H1 (cell line): ENCODE measurements at regions not wholly inside any gene's neighbourhood (a gene's known extent, or its start where the extent isn't known, plus 50 kb on each side); places are given as distances from the start of the nearest gene placed in this dataset.
"Not testable (repeated sequence)": the region's sequence is repeated elsewhere in the genome, so short reads cannot be mapped to it uniquely, and the experiment has no call there.

ENCODE experiments used
- CTCF ChIA-PET: fragments of 300-600 bp; sonication (Branson Sonifier 250); formaldehyde crosslinking; loops from one replicate; lab custom pipeline; 2021; ENCODE audit not compliant: partially characterized antibody; lab: Charles Lee
- POLR2A ChIA-PET: fragments of 300-600 bp; sonication (Branson Sonifier 250); formaldehyde crosslinking; loops from one replicate; lab custom pipeline; 2021; ENCODE audit warnings: inconsistent platforms; ENCODE audit not compliant: partially characterized antibody; lab: Charles Lee
- DNase-seq, 2 experiments: peaks; one replicate each; pipeline versions ENCODE4 v3.0.0 to v3.0.0-alpha.2; 2010 to 2022; ENCODE audit warnings: low spot score in 2 of 2, low read depth in 1 of 2, mixed read lengths in 1 of 2
- FAIRE-seq: peaks from 2 replicates; lab custom pipeline; 2011; peaks lifted over from hg19 to GRCh38; lab: Jason Lieb, UNC
- H2AFZ ChIP-seq: 2 replicates; pipeline ENCODE4 v1.8.1; 2012; ENCODE audit warnings: low read length, inconsistent platforms
- H2AK5ac ChIP-seq: 2 replicates; pipeline ENCODE4 v1.6.1; 2013; ENCODE audit warnings: low read depth, low read length
- H2BK120ac ChIP-seq: replicated peaks from 2 replicates; pipeline ENCODE3; 2013; ENCODE audit warnings: low read depth, low read length, inconsistent platforms
- H2BK12ac ChIP-seq: 2 replicates; pipeline ENCODE4 v1.6.1; 2013; ENCODE audit warnings: low read depth, low read length
- H2BK15ac ChIP-seq: 2 replicates; pipeline ENCODE4 v1.6.1; 2013; ENCODE audit warnings: low read length
- H2BK20ac ChIP-seq: 2 replicates; pipeline ENCODE4 v1.6.1; 2013; ENCODE audit warnings: low read length
- H2BK5ac ChIP-seq: 2 replicates; pipeline ENCODE4 v1.6.1; 2013; ENCODE audit warnings: low read depth, low read length
- H3K14ac ChIP-seq: 2 replicates; pipeline ENCODE4 v1.6.1; 2013; ENCODE audit warnings: inconsistent platforms; ENCODE audit not compliant: insufficient read length
- H3K18ac ChIP-seq: 2 replicates; pipeline ENCODE4 v1.6.1; 2013; ENCODE audit warnings: low read length; ENCODE audit errors: extremely low read depth
- H3K23ac ChIP-seq: 2 replicates; pipeline ENCODE4 v1.6.1; 2013; ENCODE audit warnings: inconsistent platforms; ENCODE audit not compliant: insufficient read length
- H3K23me2 ChIP-seq: 2 replicates; pipeline ENCODE4 v1.6.1; 2013; ENCODE audit warnings: low read depth, low read length
- H3K27ac ChIP-seq: 2 replicates; pipeline ENCODE4 v1.6.1; 2011; ENCODE audit warnings: low read depth, low read length, inconsistent platforms
- H3K27me3 ChIP-seq, 4 experiments: replicated peaks in 1 of 4; 1 replicate in 1 of 4; 2 replicates in 3 of 4; pipeline versions ENCODE4 v1.6.1 to v1.8.1; 2011 to 2013; ENCODE audit warnings: low read length in 3 of 4, mild to moderate bottlenecking in 3 of 4, inconsistent platforms in 2 of 4, mixed read lengths in 2 of 4, moderate library complexity in 1 of 4; ENCODE audit not compliant: control insufficient read depth in 3 of 4, insufficient read depth in 3 of 4; ENCODE audit errors: extremely low read depth in 1 of 4
- H3K36me3 ChIP-seq, 4 experiments: 2 replicates each; pipeline versions ENCODE4 v1.6.1 to v1.8.1; 2011 to 2013; ENCODE audit warnings: mild to moderate bottlenecking in 4 of 4, low read length in 3 of 4, moderate library complexity in 2 of 4, control low read depth in 1 of 4, inconsistent platforms in 1 of 4; ENCODE audit not compliant: insufficient read depth in 4 of 4, control insufficient read depth in 2 of 4
- H3K4ac ChIP-seq: replicated peaks from 2 replicates; pipeline ENCODE3; 2013; ENCODE audit warnings: low read length, low read depth, mixed read lengths, inconsistent platforms; ENCODE audit not compliant: insufficient read length
- H3K4me1 ChIP-seq, 4 experiments: replicated peaks in 1 of 4; 1 replicate in 1 of 4; 2 replicates in 3 of 4; pipeline versions ENCODE4 v1.6.1 to v1.8.1; 2011 to 2013; ENCODE audit warnings: low read length in 3 of 4, inconsistent platforms in 2 of 4, mixed read lengths in 1 of 4; ENCODE audit not compliant: insufficient read depth in 4 of 4, control insufficient read depth in 3 of 4
- H3K4me2 ChIP-seq, 2 experiments: 2 replicates each; pipeline versions ENCODE4 v1.6.1 to v1.8.1; 2011 to 2013; ENCODE audit warnings: low read depth in 2 of 2, low read length in 2 of 2, control low read depth in 1 of 2, inconsistent platforms in 1 of 2, mild to moderate bottlenecking in 1 of 2; ENCODE audit not compliant: insufficient read depth in 1 of 2
- H3K4me3 ChIP-seq, 4 experiments: fragments of 200-600, 300-600 bp in 1 of 4; sonication (generic), shearing (Covaris generic), sonication (Bioruptor Twin) in 1 of 4; 2 replicates each; pipeline versions ENCODE4 v1.5.1 to v1.8.1; 2011 to 2016; ENCODE audit warnings: low read length in 4 of 4, low read depth in 3 of 4, control low read depth in 2 of 4, inconsistent platforms in 2 of 4, mild to moderate bottlenecking in 2 of 4, mixed read lengths in 1 of 4, moderate library complexity in 1 of 4; ENCODE audit not compliant: insufficient read depth in 2 of 4; ENCODE audit errors: extremely low read depth in 1 of 4
- H3K56ac ChIP-seq: replicated peaks from 2 replicates; pipeline ENCODE3; 2013; ENCODE audit warnings: low read depth, mild to moderate bottlenecking, mixed read lengths, low read length, inconsistent platforms; ENCODE audit not compliant: insufficient read length
- H3K79me1 ChIP-seq: 2 replicates; pipeline ENCODE4 v1.6.1; 2013; ENCODE audit warnings: low read depth, low read length, control low read depth
- H3K79me2 ChIP-seq, 2 experiments: 2 replicates each; pipeline versions ENCODE4 v1.6.1 to v1.8.1; 2012 to 2013; ENCODE audit warnings: low read length in 2 of 2, mild to moderate bottlenecking in 2 of 2, inconsistent platforms in 1 of 2; ENCODE audit not compliant: insufficient read depth in 2 of 2, control insufficient read depth in 1 of 2
- H3K9ac ChIP-seq, 4 experiments: replicated peaks in 1 of 4; 1 replicate in 1 of 4; 2 replicates in 3 of 4; pipeline versions ENCODE4 v1.6.1 to v1.8.1; 2011 to 2013; ENCODE audit warnings: low read depth in 3 of 4, low read length in 3 of 4, control low read depth in 2 of 4, mild to moderate bottlenecking in 2 of 4, moderate library complexity in 2 of 4, inconsistent platforms in 1 of 4; ENCODE audit errors: extremely low read depth in 1 of 4
- H3K9me3 ChIP-seq, 2 experiments: 2 replicates each; pipeline versions ENCODE4 v1.6.1 to v1.8.1; 2012 to 2013; ENCODE audit warnings: mild to moderate bottlenecking in 2 of 2, moderate library complexity in 2 of 2, control low read depth in 1 of 2, inconsistent platforms in 1 of 2, low read depth in 1 of 2, low read length in 1 of 2, mixed read lengths in 1 of 2; ENCODE audit not compliant: insufficient read depth in 2 of 2
- H4K20me1 ChIP-seq, 2 experiments: replicated peaks in 1 of 2; 2 replicates each; pipeline versions ENCODE3 to v1.8.1; 2011 to 2013; ENCODE audit warnings: inconsistent platforms in 2 of 2, low read length in 2 of 2, mild to moderate bottlenecking in 1 of 2; ENCODE audit not compliant: insufficient read depth in 2 of 2, control insufficient read depth in 1 of 2
- H4K5ac ChIP-seq: 2 replicates; pipeline ENCODE4 v1.6.1; 2013; ENCODE audit warnings: low read length, low read depth, mixed read lengths, inconsistent platforms; ENCODE audit not compliant: insufficient read length
- H4K8ac ChIP-seq: 2 replicates; pipeline ENCODE4 v1.8.0; 2013; ENCODE audit warnings: mild to moderate bottlenecking, moderate library complexity, low read length, inconsistent platforms; ENCODE audit not compliant: insufficient read depth; ENCODE audit errors: extremely low read depth
- H4K91ac ChIP-seq: replicated peaks from 2 replicates; pipeline ENCODE3; 2013; ENCODE audit warnings: low read length, mixed read lengths, inconsistent platforms; ENCODE audit not compliant: insufficient read length
- SIN3A ChIP-seq, 2 experiments: IDR thresholded peaks in 1 of 2; conservative IDR thresholded peaks in 1 of 2; 2 replicates each; pipeline ENCODE4 v1.6.1; 2011 to 2012; ENCODE audit warnings: low read length in 2 of 2, improper control_type of control experiment in 1 of 2, low read depth in 1 of 2, mild to moderate bottlenecking in 1 of 2
- WGBS, 2 experiments: shearing (Covaris generic) in 1 of 2; methylation state at CpG; one replicate each; pipeline versions ENCODE4 v1.1.6 to v1.1.7; 2013 to 2015; ENCODE audit warnings: low lambda C conversion rate in 2 of 2, mixed read lengths in 2 of 2, inconsistent platforms in 1 of 2, low coverage in 1 of 2, missing lambda C conversion rate in 1 of 2; ENCODE audit not compliant: insufficient replicate concordance in 2 of 2, insufficient coverage in 1 of 2, insufficient read length in 1 of 2; ENCODE audit errors: extremely low coverage in 1 of 2, missing lambda C conversion rate in 1 of 2; 5-methylcytosine and 5-hydroxymethylcytosine counted together
- TF ChIP-seq, protein P1 (sequence below): IDR thresholded peaks from 2 replicates; pipeline ENCODE4 v1.6.1; 2012; ENCODE audit warnings: inconsistent platforms

DNA sequence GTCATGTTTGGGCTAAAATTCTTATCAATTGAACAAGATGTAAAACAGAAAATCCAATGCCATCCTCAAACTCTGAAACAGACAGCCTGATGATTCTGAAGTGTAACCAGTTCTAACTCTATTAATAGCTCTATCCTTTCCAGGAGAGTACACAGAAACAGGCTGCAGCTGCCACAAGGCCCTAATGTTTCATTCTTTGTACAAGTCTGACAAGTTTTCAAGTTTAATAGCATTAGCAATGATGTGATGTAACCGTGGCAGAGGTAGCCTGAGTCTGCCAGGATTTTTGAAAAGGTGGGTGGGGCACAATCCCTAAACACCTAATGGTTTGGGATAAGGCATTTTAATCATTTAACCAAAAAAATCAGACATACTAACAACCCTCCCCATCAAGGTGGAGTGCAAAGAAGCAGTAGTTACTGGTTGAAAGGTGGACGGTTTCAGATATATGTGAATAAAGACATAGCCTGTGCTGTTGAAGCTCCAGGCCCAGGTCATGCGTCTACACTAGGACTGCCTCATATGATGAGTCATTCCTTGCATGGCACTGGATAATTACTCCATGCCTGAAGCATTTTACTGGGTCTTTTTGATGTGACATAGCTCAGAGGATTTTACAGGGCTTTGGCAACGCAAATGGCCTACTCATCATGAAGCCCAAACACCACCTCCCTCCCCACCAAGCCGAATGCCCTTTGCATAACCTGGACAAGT lies 145.1 kb upstream of the GRIP1 start (continued):
- no peak for TF ChIP-seq SIN3A (conservative IDR thresholded peaks at IDR 0.05 in 1 of 2, IDR thresholded peaks at IDR 0.05 in 1 of 2; ENCODE audit: low read depth in 1 of 2, low read length in 2 of 2)
- TF ChIP-seq, protein P1, sequence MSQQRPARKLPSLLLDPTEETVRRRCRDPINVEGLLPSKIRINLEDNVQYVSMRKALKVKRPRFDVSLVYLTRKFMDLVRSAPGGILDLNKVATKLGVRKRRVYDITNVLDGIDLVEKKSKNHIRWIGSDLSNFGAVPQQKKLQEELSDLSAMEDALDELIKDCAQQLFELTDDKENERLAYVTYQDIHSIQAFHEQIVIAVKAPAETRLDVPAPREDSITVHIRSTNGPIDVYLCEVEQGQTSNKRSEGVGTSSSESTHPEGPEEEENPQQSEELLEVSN: no peak

DNA sequence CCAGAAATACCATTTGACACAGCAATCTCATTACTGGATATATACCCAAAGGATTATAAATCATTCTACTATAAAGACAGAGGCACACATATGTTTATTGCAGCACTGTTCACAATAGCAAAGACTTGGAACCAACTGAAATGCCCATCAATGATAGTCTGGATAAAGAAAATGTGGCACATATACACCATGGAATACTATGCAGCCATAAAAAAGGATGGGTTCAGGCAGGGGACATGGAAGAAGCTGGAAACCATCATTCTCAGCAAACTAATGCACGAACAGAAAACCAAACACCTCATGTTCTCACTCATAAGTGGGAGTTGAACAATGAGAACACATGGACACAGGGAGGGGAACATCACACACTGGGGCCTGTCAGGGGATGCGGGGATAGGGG lies 147.0 kb upstream of the GRIP1 start:
- H3K23me2 ChIP-seq, H2BK20ac ChIP-seq, H3K36me3 ChIP-seq, H2BK12ac ChIP-seq, H3K23ac ChIP-seq, H3K9ac ChIP-seq, POLR2A ChIA-PET, H2BK120ac ChIP-seq, H3K18ac ChIP-seq, CTCF ChIA-PET, FAIRE-seq, H3K56ac ChIP-seq, H3K27ac ChIP-seq, H3K4me1 ChIP-seq, H4K8ac ChIP-seq, DNase-seq, H3K4me3 ChIP-seq, H3K4ac ChIP-seq, H4K91ac ChIP-seq, H2AFZ ChIP-seq, H3K14ac ChIP-seq, H3K9me3 ChIP-seq, H2BK15ac ChIP-seq, H3K4me2 ChIP-seq, H2BK5ac ChIP-seq, H3K27me3 ChIP-seq, H4K5ac ChIP-seq, H3K79me1 ChIP-seq, H2AK5ac ChIP-seq, H3K79me2 ChIP-seq, H4K20me1 ChIP-seq: not testable (repeated sequence)
- WGBS, 2 experiments: 91% methylated on average over 2 of the region's 2 CpGs; no CpG with 5 or more reads in 1 of the 2 experiments
